Suppressor macrophage (primary cell): ENCODE measurements at regions not wholly inside any gene's neighbourhood (a gene's known extent, or its start where the extent isn't known, plus 50 kb on each side); places are given as distances from the start of the nearest gene placed in this dataset.

Source experiments
- DNase-seq, 4 experiments: peaks; one replicate each; pipeline ENCODE4 v3.0.0-alpha.2; 2020 to 2022

DNA sequence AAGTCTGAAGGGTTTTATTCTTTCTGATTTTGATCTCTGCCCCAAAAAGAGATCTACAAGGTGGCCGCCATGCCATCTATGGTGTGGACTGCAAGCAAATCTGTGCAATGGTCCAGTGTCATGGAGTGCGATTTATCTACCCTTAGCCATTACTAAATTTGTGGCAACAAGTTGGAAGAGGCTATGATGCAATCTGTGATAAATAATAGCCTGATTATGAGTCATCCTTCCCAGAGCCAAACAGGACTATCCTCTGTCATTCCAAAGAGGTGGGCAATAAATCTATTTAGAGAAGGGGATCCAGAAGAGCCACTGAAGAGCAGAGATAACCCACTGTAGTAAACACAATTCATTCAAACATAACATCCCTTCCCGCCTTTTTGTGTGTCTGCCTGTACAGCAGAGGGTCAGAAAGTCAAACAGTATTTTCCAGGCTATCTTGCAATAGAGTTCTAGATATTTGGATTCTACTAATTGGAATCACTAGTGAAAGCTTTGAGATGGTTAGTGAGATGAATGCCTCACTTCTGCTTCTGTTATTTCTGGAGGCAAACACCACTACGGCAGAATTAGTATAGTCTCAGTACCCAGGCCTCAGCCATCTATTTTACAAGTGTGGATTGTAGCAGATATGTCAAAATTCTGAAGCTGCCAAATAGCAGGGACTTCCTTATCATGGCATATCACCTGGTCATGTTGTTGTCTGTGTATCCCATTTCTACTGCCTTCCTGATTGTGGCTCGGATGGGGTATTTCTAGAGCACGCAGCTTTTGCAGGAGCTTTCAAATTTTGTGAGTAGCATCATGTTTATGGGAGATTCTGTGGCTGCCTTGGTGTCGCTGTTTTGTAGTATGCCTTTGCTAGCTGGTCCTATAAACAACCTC, 192.0 kb downstream of the SMIM20 start:
- DNase-seq, result peak in 1 of 4 experiments; percentile 33

GRCh38 chr4:26106776-26107175, 192.8 kb downstream of the SMIM20 start:
- DNase-seq, result no peak

- no peak for DNase-seq
Measured at GRCh38 chr4:26108054-26108453, 194.0 kb downstream of the SMIM20 start.

GRCh38 chr4:26110493-26110892, 196.5 kb downstream of the SMIM20 start:
- DNase-seq, result no peak

- no peak for DNase-seq
Measured at GRCh38 chr4:26113339-26113940, 199.4 kb downstream of the SMIM20 start.

- no peak for DNase-seq
Measured at GRCh38 chr4:26116057-26116456, 202.0 kb downstream of the SMIM20 start.

GRCh38 chr4:26120098-26120825, 200.6 kb upstream of the RBPJ start:
- peak in 2 of 4 experiments; percentile 57 to 59 for DNase-seq

DNA sequence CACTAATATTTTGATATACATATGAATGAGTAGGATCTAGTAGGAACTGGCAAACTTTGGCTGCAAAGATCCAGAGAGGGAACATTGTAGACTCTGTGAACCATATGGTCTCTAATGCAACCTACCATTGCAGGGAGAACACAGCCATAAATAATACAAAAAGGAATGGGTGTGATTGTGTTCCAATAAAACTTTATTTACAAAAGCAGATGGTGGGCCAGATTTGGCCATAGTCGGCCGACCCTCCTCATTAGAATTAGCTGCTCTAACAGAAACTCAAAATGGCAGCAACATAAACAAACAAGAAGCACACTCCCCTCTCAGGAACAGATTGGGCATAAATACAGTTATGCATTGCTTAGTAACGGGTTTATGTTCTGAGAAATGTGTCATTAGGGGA, 198.1 kb upstream of the RBPJ start:
- no peak for DNase-seq

DNA sequence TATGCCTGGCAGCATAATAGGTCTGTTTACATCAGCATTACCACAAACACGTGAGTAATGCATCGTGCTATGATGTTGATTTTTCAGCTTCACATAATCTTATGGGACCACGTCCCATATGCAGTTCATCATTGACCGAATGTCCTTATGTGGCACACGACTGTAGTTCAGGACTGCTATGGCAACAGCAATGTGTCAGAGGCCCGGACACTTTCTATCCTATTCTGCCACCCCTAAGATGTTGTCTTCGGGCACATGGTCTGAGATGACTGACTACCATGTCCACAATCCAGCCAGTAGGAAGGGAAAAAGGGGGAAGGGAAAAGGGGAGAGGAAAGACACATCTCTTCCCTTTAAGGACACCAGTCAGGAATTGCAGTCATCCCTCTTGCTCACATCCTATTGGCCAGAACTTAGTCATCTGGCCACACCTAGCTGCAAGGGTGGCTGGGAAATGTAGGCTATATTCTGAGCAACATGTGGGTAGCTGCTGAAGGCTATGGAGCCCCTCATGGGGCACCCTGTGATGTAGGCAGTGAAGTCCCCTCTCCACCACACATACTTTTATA, 196.0 kb upstream of the RBPJ start:
- DNase-seq, result no peak

- no peak for DNase-seq
Measured at GRCh38 chr4:26126143-26126718, 194.6 kb upstream of the RBPJ start.

GRCh38 chr4:26126994-26127393, 193.8 kb upstream of the RBPJ start:
- DNase-seq, result no peak

DNA sequence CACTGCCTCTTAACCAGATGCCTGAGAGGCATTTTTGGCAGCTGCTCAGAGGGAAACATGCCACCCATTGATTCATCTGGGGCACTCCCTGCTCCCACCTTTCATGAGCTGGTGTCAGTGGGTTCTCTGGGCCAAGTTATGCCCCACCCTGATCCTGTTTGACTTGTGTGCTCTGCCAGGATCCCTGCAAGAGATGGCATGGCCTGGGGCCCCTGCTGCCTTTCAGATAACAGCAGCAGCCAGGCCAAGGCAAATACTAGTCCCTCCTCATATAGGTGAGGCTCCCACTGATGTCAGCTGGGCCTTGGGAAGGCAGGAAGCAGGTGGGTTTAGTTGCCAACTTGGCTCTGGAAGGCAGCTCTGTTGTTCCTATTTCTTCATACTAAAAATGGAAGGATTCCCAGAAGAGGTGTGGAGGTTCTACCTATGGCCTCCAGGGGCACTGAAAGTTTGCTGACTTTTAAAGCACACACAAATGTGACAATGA, 192.9 kb upstream of the RBPJ start:
- DNase-seq, result no peak

DNA sequence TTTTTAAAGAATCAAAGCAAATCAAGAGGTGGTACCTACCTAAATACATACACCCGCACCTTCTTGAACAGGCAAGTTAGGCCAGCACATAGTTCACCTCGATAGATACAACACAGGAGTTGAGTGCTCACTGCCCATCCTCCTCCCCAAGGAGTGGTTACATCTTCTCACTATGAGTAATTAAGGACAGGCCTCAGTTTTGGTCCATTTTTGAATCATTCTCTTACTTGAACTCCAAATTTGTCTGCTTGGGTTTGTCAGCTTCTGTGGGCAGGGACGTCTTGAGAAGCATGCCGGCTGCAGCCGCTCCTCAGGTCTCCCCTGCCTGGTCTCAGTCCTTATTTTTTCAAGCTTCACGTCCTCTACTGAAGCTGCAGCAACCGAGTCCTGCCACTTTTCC, 190.6 kb upstream of the RBPJ start:
- DNase-seq, result no peak

DNA sequence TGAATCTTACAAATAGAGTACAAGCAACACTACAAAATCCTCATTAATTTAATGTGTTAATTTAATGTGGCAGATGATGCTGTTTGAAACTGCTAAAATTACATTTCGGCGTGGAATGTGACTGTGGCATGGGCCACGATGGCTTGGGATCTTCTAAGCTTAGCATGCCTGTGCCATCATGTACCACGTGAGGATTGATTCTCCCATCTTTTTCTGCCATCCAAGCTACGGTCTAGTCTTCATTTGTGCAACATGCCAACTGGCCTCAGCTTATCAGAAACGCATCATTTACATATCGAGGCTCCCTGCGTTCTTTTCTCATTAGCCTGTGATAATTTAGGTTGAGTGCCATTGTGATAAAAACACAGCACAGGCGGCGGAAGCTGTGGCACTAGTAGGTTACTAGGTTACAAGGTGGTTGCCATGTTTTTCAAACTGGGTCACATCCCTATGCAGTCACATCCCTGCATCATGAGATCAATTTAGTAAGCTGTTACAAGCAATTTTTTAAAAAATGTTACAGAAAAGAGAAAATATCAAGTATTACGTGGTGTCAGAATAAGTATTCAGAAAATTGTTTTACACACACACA, 189.9 kb upstream of the RBPJ start:
- DNase-seq, result no peak

- no peak for DNase-seq
Measured at GRCh38 chr4:26131711-26132110, 189.1 kb upstream of the RBPJ start.

DNA sequence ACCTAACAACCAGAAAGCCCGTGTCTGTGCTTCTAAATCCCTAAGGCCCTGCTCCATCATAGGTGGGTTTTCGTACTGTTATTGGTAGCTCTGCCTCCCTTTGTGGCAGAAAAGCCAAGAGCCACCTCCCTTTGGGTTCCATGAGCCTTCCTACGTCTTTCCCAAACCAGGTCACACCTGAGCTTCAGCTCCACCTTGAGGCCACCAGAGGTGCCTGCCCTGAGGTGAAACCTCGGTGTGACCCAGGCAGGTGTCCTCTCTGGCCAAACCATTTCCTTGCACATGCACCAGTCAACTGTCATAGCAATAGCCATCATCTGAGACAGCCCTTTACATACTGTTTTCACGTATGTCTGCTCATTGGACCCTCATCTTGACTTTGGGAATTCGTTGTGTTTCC, 188.0 kb upstream of the RBPJ start:
- no peak for DNase-seq

DNA sequence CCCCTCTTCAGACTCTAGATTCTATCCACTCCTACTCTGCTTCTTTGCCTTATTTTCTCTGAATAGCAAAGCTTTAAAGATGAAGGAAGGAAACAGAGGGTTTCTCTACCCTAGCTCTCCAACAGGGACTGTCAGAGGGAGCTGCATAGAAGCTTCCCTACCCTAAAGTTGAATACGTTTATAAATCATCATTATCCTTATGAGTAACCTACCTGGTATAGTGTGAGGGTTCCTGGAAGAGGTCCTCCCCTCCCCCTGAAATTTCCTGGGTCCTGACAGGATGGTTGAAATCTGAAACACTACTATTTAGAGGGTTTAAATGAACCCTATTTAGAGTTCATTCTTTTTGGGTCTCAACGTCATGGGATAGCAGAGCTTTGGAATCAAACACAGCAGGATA, 187.0 kb upstream of the RBPJ start:
- DNase-seq, result no peak

DNA sequence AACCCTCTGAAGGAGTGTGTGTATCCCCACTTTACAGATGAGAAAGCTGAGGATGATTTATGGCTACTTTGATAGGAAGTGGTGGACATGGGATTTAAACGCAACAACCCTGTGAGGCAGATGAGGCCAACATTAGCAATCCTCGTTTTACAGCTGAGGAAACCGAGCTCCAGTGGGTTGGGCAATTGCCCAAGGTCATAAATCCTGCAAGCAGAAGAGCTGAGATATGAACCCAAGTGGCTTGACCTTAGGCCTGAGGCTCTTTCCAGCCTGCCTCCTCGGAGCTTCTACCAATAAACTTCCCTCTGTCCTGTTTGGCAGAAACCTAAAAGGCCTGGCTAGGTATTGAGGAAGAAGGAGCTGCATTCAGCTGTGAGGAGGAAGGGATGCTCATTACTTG, 185.5 kb upstream of the RBPJ start:
- DNase-seq, result no peak

- DNase-seq, result no peak
Measured at GRCh38 chr4:26136615-26137014, 184.2 kb upstream of the RBPJ start.

DNA sequence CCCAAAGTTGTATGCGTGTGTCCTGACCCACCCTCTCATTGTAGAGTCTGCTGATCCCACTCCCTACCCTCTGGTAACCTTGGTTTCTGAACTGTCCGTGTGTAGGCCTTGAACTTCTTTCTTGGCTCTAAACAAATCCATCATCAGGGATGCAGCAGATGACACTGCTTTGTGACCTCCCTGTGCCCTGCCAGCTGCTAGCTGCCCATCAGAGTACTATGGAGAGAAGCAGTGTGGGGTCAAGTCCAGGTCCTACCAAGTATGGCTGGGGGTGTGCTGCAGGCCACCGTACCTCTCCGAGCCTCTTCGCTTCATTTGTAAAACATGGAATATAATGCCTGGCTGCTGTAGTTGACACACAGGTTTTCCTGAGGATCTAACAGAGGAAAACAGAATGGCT, 183.5 kb upstream of the RBPJ start:
- DNase-seq, result no peak

GRCh38 chr4:26139310-26139924, 181.4 kb upstream of the RBPJ start:
- no peak for DNase-seq
